Tibial nerve (tissue), 3 donors: ENCODE measurements at regions not wholly inside any gene's neighbourhood (a gene's known extent, or its start where the extent isn't known, plus 50 kb on each side); places are given as distances from the start of the nearest gene placed in this dataset.

Source experiments
- POLR2A ChIP-seq, 2 donors: fragments of 450-650 bp; IDR thresholded peaks; one replicate each; pipeline ENCODE4 v1.6.1; 2017; ENCODE audit warnings: antibody characterized with exemption in 2 of 2, mild to moderate bottlenecking in 2 of 2, moderate library complexity in 2 of 2
- TF ChIP-seq, protein P1 (sequence below), 5 experiments: fragments of 200-600 bp in 3 of 5; fragments of 450-650 bp in 2 of 5; sonication (generic) in 3 of 5; IDR thresholded peaks; one replicate each; pipeline ENCODE4 v1.5.1; 2016 to 2019; ENCODE audit warnings: antibody characterized with exemption in 5 of 5, mild to moderate bottlenecking in 3 of 5, moderate library complexity in 2 of 5

DNA sequence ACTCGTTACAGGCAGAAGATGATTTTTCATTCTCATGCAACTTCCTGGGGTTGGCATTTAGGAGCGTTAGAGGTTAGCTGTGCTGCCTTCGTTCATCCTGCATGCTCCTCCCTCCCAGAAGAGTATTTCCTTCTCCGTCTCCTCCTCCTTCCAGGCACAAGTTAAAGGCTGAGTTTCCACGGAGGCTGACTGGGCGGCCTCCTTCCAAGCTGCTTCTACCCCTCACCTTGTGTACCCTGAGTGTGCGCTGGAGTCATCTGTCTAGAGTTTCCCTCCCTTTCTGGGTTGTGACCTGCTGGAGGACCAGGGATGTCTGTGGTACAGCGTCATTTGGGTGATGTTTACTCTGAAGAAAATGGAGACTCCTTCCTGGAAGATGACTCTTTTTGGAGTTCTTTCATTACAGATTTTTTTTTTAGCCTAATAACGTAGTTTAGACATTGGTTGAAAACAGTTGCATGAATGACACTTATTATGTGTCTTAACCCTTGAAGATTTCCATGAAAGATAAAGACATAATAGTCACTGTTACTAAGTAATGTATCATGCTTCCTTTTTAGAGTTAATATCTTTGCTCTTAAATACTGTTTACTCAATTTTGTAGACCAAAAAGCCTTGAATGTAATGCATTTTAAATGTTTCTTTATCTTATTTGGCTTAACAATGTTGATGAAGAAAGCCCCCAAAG, 146.9 kb downstream of the TENT4A start:
- no peak for TF ChIP-seq POLR2A (IDR thresholded peaks at IDR 0.05)
- TF ChIP-seq, protein P1, sequence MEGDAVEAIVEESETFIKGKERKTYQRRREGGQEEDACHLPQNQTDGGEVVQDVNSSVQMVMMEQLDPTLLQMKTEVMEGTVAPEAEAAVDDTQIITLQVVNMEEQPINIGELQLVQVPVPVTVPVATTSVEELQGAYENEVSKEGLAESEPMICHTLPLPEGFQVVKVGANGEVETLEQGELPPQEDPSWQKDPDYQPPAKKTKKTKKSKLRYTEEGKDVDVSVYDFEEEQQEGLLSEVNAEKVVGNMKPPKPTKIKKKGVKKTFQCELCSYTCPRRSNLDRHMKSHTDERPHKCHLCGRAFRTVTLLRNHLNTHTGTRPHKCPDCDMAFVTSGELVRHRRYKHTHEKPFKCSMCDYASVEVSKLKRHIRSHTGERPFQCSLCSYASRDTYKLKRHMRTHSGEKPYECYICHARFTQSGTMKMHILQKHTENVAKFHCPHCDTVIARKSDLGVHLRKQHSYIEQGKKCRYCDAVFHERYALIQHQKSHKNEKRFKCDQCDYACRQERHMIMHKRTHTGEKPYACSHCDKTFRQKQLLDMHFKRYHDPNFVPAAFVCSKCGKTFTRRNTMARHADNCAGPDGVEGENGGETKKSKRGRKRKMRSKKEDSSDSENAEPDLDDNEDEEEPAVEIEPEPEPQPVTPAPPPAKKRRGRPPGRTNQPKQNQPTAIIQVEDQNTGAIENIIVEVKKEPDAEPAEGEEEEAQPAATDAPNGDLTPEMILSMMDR (IDR thresholded peaks at IDR 0.05): no peak
